NCI-H2227 (cell line): ENCODE measurements at regions not wholly inside any gene's neighbourhood (a gene's known extent, or its start where the extent isn't known, plus 50 kb on each side); places are given as distances from the start of the nearest gene placed in this dataset.
"Not testable (repeated sequence)": the region's sequence is repeated elsewhere in the genome, so short reads cannot be mapped to it uniquely, and the experiment has no call there.

Experiments
- DNase-seq: peaks from one replicate; lab custom pipeline; 2025; ENCODE audit not compliant: unreplicated experiment; lab: John Stamatoyannopoulos, UW

- no peak for DNase-seq
Measured at GRCh38 chrX:45524296-45524695, 323.6 kb upstream of the DIPK2B start.

GRCh38 chrX:45518552-45518951 is 317.9 kb upstream of the DIPK2B start:
- DNase-seq, result no peak

- DNase-seq, result no peak
Measured at GRCh38 chrX:45517090-45517973, 316.7 kb upstream of the DIPK2B start.

GRCh38 chrX:45515262-45516215 is 314.9 kb upstream of the DIPK2B start:
- DNase-seq, result no peak

GRCh38 chrX:45513042-45513441 is 312.4 kb upstream of the DIPK2B start:
- no peak for DNase-seq

GRCh38 chrX:45508454-45508853 is 307.8 kb upstream of the DIPK2B start:
- no peak for DNase-seq

- DNase-seq, result no peak
Measured at GRCh38 chrX:45506149-45506730, 305.6 kb upstream of the DIPK2B start.

GRCh38 chrX:45505214-45505613 is 304.5 kb upstream of the DIPK2B start:
- DNase-seq, result no peak

- not testable (repeated sequence) for DNase-seq
Measured at GRCh38 chrX:45503787-45504362, 303.2 kb upstream of the DIPK2B start.

- no peak for DNase-seq
Measured at GRCh38 chrX:45502396-45502795, 301.7 kb upstream of the DIPK2B start.

GRCh38 chrX:45497290-45497689 is 296.6 kb upstream of the DIPK2B start:
- no peak for DNase-seq

- DNase-seq, result no peak
Measured at GRCh38 chrX:45485719-45486118, 285.0 kb upstream of the DIPK2B start.

GRCh38 chrX:45479835-45480422 is 279.3 kb upstream of the DIPK2B start:
- DNase-seq, result no peak

GRCh38 chrX:45479196-45479834 is 278.6 kb upstream of the DIPK2B start:
- no peak for DNase-seq

- no peak for DNase-seq
Measured at GRCh38 chrX:45472968-45473367, 272.3 kb upstream of the DIPK2B start.

GRCh38 chrX:45467537-45467936 is 266.9 kb upstream of the DIPK2B start:
- not testable (repeated sequence) for DNase-seq

GRCh38 chrX:45455732-45456131 is 255.1 kb upstream of the DIPK2B start:
- DNase-seq, result not testable (repeated sequence)

- no peak for DNase-seq
Measured at GRCh38 chrX:45454290-45454689, 253.6 kb upstream of the DIPK2B start.

- DNase-seq, result no peak
Measured at GRCh38 chrX:45449982-45450381, 249.3 kb upstream of the DIPK2B start.

GRCh38 chrX:45447995-45448394 is 247.3 kb upstream of the DIPK2B start:
- no peak for DNase-seq
